GM21526 (cell line): ENCODE measurements at regions not wholly inside any gene's neighbourhood (a gene's known extent, or its start where the extent isn't known, plus 50 kb on each side); places are given as distances from the start of the nearest gene placed in this dataset.

Source experiments
- ATAC-seq: cut with Tn5 transposase; IDR thresholded peaks from one replicate; pipeline ENCODE4 v1.9.1; 2021; ENCODE audit warnings: moderate library complexity; ENCODE audit not compliant: unreplicated experiment, low FRiP score

DNA sequence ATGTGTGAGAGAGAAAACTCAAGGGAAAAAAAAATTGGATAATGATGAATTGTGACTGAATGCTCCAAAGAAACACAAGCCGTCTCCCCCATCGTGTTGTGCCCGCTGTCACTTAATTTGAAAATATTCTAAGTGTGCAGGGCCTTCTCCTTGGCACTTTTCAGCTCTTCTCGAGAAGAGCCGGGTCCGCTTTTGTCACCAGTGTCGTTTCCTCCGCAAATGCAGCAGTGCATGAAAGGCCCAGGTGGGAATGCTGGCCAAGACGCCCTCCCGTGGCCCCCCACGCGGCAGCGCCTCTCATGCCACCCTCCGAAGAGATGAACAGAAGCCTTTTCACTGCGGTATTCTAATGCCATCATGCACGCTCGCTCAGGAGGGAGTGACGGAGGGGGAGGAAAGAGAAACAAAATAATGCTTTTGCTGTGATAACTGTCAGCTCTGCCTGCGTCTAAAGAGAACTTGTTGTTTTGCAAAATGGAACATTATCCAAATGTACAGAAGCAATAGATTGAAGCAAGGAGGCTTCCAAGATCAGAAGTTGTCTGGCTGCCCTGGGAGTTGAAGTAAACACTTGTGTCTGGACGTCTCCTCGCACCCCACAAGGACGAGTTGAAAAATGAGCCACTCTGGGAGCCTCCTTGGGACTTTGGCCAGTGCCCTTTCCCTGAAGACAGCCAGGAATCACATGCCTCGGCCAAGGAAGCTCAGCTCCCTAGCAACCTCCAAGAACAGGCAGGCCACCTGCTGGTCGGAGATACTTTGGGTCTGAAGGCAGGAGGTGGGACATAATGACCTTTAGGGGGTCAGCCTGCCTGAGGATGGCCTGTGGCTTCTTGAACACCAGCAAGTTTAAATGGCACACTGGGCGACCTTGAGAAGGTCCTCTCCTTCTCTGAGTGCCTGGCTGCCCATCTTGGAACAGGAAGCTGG lies 166.1 kb upstream of the ZC3H12A start:
- no peak for ATAC-seq

- ATAC-seq: no peak
These were observed 164.8 kb upstream of the ZC3H12A start for GRCh38 chr1:37309574-37309973.

- no peak for ATAC-seq
These were observed 164.3 kb upstream of the ZC3H12A start for GRCh38 chr1:37310064-37310463.

DNA sequence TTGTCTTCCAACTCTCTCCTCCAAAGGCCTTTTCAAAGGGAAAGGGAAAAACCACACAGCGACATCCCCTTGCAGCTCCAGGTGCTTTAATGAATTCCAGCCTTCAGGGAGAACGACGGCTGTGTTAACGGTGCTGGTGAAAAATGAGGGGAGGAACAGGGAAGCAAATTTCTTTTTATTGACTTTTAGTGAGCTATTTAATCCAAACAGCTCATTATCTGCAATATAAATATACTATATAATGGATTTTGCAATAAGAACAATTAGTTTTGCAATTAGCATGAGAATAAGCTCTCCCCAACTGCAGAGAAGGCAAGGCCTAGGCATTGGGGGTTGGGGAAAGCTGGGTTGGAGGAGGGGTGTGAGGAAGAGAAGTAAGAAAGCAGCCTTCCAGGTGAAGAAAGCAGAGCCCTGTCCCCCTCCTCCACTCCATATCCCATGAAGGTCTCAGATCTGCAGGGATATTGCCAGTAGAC lies 159.0 kb upstream of the ZC3H12A start:
- ATAC-seq: no peak

- ATAC-seq: no peak
These were observed 156.4 kb upstream of the ZC3H12A start for GRCh38 chr1:37317870-37318467.

- ATAC-seq: no peak
These were observed 155.9 kb upstream of the ZC3H12A start for GRCh38 chr1:37318490-37318889.

DNA sequence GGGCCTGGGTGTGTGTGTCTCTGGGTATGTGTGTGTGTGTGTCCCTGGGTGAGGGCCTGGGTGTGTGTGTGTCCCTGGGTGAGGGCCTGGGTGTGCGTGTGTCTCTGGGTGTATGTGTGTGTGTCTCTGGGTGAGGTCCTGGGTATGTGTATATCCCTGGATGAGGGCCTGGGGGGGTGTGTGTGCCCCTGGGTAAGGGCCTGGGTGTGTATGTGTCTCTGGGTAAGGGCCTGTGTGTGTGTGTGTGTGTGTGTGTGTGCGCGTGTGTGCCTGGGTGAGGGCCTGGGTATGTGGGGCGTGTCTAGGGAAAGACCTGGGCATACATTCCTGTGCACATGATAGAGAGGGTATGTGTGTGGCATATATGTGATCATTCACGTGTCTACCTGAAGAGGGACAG lies 155.1 kb upstream of the ZC3H12A start:
- ATAC-seq: no peak

DNA sequence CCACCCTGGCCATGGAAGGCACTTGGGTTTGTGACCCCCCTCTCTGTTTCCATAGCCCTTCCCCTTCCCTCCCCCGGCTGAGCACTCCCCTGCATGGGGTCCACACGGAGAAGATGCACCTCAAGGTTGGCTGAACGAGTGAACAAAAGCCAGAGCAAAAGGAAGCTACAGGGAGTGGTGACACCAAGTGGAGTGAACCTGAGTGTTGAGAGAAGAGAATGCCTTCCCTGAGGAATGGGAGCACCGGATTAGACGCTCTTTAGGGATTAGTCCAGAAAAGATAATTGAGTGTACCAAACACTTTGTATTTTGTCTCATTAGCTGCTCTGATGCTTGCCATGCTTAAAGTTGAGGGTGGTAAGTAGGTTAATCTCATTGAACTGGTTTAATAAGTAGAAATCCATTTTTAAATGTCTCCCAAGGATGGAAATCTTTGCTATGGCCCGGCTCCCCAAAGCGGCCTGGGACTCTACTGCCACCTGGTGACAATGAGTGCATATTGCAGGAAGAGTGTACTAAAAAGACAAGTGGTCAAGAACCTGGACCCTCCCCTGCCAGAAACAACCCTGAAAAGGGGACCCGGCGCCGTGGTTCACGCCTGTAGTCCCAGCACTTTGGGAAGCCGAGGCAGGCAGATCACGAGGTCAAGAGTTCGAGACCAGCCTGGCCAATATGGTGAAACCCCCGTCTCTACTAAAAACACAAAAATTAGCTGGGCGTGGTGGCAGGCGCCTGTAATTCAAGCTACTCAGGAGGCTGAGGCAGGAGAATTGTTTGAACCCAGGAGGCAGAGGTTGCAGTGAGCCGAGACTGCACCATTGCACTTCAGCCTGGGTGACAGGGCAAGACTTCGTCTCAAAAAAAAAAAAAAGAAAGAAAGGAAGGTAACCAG lies 150.6 kb upstream of the ZC3H12A start:
- ATAC-seq: no peak

- no peak for ATAC-seq
These were observed 149.4 kb upstream of the ZC3H12A start for GRCh38 chr1:37325010-37325409.

- ATAC-seq: no peak
These were observed 148.6 kb upstream of the ZC3H12A start for GRCh38 chr1:37325509-37326437.

DNA sequence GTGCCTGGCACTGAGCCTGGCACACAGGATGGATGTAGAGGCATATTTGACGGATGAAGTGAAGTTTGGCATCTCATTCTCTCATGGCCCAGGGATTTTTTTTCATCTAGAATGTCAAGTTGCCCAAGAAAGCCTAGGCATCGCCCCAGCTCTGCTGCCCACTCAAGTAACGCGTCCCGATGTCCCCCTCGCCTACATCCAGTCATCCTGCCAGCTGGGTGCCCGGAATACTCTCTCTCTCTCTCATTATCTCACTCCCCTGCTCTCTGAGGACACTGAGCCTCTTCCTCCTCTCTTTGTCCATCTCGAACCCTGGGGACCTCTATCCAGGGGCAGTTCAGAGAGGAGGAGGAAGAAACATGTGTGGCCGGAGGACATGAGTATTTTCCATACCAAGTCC lies 142.3 kb upstream of the ZC3H12A start:
- no peak for ATAC-seq

- ATAC-seq: no peak
These were observed 135.7 kb upstream of the ZC3H12A start for GRCh38 chr1:37338658-37339057.

GRCh38 chr1:37342736-37343135 lies 131.6 kb upstream of the ZC3H12A start:
- no peak for ATAC-seq

DNA sequence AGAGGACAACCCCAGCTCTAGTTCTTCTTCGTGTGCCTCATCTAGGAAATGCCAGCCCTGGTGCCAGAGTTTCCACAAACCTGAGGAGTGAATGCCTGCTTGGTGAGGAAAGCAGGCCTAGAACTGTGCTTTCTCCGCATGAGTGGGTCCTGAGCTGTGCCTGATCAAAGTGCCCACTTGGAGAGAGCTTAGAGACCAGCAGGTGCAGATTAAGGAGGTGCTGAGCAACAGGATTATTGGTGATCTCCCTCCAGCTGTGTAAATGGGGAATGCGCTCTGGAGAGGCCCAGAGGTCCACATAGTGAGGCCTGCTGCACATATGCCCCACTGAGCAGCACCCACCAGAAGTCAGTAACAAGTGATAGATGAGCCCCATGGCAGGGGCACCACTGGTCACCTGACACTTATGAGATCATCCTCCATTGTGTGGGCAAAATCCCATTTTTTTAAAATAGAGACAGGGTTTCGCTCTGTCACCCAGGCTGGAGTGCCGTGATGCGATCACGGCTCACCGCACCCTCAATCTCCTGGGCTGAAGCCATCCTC lies 127.2 kb upstream of the ZC3H12A start:
- no peak for ATAC-seq

DNA sequence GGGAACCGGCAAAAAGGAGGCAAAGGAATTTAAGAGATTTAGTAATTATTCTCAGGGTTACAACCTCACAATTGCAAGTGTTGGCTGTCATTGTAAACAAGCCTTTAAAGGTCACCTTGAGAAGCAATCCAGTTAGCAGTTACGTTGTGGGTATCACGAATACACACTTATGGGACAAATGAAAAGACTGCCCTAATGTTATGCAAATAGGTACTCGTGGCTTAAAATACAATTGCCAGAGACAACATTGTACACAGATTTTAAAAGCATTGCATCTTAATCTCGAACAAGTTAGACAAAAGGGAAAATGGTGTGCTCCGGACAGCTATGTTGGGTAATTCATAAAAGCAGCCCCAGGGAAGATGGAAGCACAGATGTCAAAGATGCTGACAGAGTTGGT lies 120.5 kb upstream of the ZC3H12A start:
- no peak for ATAC-seq

- no peak for ATAC-seq
These were observed 119.3 kb upstream of the ZC3H12A start for GRCh38 chr1:37354876-37355650.

DNA sequence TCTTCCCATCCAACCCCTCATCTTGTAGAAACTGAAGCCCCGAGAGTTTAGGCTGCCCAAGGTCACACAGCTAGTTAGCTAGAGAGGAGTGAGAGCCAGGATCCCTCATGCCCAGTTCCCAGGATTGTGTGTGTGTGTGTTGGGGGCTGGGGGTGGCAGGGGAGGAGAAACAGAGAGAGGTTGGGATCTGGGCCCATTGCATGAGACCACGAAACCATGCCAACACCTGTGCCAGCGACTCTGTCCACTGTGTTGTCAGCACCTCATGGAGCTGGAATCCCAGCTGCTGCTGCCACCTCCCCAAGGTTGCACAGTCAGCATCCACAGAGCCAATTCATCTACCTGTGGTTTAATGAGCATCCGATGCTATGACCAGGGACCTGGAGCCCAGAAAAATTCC lies 115.4 kb upstream of the ZC3H12A start:
- no peak for ATAC-seq

DNA sequence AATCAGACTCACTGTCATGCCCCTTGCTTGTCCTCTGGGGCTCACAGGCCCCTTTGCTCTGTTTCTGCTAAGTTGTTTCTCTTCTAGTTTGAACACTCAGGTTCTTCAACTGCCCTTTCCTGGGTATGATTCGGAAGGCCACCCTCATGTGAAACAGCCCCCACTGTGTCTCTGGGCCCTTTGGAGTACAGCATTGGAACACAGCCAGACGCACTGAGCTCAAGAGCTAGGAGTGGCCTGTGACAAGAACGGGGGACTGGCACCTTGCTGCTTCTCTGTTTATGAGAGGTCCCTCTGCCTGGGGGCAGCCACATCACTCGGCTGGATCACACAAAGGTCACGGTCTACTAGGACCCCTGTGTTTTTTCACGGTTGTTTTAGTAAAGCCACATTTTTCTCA lies 114.4 kb upstream of the ZC3H12A start:
- no peak for ATAC-seq
